HG02884 (cell line): ENCODE measurements at regions not wholly inside any gene's neighbourhood (a gene's known extent, or its start where the extent isn't known, plus 50 kb on each side); places are given as distances from the start of the nearest gene placed in this dataset.
A peak's percentile ranks its signal among the peaks of the same experiment; 100 is the strongest.

Source experiments
- ATAC-seq: cut with Tn5 transposase; IDR thresholded peaks from one replicate; pipeline ENCODE4 v1.9.1; 2021; ENCODE audit warnings: mild to moderate bottlenecking, moderate library complexity; ENCODE audit not compliant: unreplicated experiment

DNA sequence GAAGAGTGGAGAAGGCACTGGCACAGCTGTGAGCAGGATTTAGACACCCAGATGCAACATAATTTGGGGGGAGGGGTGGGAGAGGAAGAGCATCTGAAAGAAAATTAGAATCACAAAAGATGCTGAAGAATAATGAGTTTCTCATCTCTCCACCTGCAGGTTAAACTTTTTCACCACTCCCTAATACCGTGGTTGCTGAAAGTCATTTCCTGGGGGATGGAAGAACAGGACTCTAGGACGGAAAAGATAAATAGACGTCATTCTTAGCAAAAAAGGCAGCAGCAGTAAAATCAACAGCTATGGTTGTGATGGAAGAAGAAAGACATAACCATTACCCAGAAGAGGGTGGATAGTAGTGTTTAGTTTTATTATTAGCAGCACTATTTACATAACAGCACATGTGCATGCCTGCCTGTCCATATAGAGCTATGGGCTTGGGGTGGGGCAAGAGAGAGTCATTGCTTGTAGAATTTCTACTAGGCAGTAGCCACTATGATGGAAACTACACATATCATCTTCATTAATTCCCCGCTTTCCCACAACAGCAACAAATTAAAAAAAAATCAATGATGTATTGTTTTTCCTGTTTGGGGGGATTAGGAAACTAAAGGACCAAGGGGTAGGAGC, 212.2 kb downstream of the TRIB2 start:
- ATAC-seq: no peak

DNA sequence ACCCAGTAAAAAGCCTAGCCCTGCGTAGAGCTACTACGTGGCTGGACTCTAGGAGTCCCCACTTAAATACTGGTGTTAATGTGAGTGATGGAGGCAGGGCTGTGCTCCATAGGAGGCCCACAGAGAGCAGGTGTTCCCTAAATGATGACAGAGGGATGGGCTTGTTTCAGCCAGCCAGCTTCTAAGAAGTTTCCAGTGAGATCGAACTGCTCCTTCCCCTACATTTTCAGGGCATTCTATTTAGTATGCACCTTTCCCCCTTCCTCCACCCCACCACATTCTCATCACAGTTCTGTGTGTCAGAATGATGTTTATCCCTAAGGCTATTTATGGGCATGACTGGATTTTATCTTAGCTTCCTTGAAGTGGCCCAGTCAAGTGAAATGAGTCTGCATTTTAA, 213.0 kb downstream of the TRIB2 start:
- ATAC-seq: no peak

DNA sequence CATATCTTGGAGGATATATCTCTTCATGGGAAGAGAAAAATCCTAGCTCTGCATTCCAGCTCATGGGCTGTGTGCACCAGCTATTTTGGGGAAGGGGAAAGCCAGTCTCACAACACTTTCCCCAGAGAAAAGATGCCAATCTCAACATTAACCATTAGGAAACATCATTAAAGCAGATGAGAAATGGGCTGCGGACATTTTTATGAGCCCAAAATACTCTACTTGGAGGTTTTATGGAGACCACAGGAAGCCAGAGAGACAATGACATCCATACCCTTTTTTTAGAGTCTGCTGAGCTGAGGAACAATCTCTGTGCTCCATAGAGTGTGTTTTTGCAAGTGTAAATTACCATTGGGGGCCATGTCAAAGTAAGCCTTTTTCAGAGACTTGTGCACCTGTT, 213.7 kb downstream of the TRIB2 start:
- ATAC-seq: no peak

DNA sequence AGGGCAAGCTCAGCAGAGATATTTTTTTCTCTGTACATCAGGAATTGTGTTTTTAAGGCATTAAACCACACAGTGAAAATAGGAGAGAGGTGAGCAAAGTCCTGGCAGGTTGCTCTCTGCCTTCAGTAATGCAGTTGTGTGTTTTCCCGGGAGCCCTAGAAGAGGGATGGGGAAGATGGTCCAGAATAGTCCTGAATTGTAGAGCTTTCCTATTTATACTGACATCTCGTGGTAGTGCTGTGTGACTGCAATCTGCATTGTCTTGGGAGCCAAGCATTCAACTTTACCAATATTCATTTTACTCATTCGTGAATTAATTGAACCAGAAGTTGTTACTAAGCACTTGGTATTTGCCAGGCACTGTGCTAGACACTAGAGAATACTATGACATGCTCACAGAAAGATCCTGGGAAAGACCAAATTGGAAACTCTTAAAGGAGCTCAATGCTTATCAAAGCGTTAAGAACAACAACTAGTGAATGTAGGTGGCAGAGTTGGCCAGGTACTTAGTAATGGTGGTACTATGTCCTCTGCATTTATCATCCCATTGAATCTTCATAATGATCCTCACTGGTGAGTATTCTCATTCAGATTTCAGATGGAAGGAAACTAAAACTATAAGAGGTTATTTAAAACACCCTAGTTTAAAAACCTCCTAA, 214.6 kb downstream of the TRIB2 start:
- ATAC-seq: peak; percentile 56

DNA sequence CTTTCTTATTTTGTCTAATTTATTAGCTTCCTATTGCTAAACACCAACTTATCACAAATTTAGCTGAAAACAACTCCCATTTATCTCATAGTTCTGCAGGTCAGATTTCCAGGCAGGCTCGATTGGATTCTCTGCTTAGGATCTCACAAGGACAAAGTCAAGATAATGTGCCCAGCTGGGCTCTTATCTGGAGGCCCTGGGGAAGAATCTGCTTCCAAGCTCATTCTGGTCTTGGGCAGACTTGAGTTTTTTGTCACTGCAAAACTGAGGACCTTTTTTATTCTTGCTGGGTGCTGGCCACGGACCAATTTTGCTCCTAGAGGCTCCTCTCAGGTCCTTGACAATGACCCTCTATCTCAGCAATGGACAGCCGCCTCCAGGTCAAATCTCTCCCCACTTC, 215.5 kb downstream of the TRIB2 start:
- ATAC-seq: no peak

DNA sequence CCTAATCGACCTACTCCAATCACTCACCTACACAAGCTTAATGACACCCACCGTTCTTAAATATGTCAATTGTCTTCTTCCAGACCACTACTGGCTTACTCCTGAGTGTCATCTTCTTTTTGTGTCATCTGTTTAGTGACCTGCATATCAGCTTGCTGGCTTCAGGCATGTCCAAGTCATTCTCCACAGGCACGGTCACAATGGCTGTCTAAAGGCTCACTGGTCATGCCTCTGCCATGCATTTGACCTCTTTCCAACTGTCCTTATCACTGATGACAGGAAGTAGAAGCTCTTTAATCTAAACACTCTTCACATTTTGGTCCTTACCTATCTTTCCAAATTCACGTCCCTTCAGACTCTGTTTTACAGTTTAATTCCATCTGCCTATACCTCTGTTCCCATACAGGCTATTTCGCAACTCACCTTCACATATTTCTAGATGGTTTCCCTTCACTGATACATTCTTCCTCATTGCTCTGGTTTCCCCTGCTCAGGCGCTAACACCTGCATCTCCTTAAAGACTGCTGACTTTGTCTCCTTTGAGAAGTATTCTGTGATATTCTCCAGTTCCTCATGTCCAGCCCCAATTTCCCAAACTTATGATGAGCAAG, 217.5 kb downstream of the TRIB2 start:
- no peak for ATAC-seq

DNA sequence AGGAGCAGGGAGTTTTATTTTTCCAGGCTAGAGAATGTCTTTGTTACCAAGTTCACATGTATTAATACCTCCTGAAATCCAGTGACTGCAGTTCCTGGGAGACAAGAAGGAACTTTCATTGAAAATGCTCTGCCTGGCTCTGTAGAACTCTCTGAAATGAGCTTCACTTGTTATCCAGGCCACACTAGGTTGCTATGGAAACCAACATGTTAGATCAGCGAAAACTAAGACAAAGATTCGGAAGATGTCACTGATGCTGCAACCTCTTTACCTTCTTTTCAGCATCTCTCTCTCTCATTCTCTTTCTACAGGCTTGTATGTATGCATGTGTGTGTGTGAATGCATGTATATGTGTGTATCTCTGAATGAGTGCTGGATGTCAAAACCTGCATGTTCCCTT, 218.5 kb downstream of the TRIB2 start:
- no peak for ATAC-seq

DNA sequence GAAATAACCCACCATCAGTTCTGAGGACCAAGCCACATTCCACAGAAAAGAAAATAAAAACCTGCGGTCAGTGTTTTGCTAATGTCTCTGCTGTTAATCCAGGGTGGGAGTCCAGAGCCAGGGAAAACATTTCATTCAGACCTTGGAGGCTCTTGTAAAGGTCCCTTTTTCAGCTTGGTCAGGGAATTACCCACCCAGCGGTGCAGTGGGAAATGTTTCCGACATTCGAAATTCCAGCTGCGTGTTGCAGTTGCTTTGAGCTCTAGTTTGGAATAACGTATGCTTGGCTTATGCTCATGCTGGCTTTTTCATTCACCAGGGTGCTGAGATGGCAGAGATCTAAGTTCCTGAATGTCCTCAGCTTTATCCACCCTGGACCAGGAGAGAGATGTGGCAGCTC, 219.1 kb downstream of the TRIB2 start:
- no peak for ATAC-seq

DNA sequence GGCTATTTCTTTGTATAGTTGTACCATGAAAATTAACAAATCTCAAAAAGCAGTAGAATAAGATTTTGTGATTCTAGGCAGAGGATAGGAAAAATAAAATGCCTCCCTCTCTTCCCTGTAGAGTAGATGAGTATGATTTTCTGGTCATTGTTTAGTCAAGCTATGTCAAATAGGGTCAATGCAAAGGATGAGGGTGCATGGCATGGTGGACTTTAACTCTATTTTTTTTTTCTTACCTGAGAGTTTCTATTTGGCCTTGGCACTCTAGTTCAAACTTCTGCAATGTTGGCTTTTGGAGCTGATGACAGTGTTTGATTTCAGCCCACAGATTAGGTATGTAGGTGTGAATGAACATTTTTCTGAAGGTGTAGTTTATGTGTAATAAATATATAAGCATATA, 224.5 kb downstream of the TRIB2 start:
- no peak for ATAC-seq

DNA sequence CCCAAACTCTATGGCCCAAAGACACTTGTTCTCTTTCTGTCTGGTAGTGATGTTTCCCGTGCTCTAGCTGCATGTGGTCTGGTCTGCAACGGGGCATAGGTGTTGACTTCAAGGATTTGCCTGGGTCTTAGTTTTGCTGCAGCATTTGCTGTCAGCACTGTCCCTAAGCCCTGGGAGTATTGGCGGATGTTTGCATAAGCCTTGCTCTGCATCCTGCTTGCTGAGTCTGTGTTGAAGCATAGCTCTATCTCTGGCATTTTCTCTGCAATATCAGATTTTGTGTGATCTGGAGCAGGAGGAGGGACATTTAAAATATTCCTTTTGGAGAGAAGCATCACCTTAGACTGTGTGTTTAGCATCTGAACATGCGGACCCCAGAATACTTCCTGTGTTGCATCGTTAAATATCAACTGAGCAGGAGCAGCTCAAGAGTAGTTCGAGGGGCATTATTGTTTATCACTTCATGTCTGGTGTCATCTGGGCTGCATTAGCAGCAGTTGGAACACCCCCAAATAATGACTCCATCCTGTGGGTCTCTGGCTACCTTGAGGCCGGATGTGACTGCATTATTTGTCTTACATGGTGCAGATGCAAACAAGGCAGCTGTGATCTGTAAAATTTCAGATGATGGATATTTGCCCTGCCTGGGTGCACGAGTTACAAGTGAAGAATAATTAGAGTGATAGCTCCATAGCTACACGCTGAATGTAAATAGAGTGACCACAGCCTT, 231.7 kb downstream of the TRIB2 start:
- ATAC-seq: no peak

DNA sequence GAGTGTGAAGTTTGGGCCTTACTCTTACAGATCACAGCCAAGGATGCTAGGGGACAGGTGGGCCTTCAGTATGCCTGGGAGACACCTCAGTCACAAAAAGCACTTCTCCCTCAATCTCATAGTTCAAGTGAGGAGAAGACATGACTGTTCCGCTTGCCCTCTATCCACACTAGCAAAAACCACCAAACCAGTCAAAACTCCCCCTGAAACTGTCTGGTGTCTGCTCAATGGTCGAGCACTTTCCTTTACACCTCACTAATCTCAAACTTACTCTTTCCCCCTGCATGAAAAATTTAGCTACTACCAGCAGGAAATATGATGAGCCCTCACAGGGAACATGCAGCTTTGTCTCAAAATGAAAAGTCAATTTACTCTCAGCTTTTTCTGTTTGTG, 232.2 kb downstream of the TRIB2 start:
- ATAC-seq: peak; percentile 95

DNA sequence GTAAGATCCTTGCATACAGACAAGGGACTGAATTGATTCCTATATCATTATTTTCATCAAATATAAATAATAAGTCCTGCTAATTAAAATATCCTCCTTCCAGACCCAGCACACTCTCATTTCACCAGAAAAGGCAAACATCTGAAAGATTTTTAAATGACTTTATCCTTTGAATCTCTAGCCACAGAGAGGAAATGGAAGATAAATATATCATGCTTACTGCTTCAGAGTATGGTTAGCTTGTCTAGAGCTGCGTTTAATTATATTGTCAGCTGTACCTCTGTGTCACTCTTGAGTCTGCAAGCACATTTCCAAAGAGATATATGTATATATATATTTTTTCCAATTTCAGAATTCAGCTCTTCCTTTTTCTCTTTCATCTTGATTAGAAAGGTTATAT, 232.7 kb downstream of the TRIB2 start:
- no peak for ATAC-seq

DNA sequence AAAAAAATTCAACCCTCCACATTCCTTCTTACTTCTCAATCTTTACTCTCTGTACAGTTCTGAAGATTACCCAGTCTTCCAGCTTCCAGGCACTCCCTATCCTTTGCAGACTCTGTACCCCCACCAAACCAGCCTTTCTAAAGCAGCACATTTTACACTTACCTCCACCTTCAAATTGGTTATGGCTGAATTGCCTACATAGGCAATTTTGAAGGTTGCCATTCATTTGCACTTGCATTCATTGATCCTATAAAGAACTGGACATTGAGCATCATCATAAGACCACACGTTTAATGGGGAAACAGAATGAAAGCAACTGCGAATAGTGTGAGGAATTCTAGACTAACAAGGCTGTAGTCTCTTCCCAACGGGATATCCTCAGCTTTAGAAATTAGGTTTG, 233.4 kb downstream of the TRIB2 start:
- no peak for ATAC-seq

DNA sequence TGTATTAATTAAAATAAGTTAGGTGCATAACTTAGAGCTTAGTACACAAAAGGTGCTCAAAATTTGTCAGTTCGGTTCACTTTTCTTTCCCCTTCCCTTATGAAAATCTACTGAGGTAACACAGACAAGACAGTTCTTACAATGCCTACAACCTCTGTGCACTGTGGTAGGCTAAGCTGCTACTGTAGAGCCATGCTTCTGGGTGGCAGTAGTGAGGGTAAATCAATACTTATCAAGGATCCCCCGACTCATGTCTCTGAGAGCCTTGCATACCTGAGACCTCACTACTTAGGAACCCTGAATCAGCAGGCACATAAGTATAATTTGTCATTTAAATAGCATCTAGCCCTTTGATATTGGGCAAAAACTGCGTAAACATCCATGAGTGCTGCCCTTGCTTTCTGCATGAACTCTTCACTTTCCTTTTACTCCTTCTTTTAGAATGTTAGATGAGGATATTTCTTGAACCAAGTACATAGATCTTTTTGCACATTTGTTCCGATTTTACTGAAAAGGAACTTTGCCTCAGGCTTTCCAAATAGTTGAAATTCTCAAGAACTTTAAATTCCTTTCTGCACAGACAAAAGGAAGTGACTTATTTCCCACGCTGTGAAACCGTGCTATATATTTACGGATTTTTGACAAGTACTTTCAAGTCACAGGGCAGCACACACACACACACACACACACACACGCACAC, 234.4 kb downstream of the TRIB2 start:
- ATAC-seq: no peak

DNA sequence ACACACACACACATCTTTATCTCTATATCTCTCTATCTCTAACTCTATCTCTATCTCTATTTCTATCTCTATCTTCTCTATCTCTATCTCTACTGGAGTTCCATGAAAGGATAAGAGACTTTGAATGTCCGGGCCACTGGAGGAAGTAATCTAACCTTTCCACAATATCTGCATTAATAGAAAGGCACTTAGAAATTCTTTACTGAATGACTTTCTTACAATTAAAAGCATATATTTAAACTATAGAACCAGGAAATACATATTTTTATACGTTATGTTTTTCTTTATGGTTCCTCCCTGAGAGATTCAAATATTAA, 234.9 kb downstream of the TRIB2 start:
- no peak for ATAC-seq

DNA sequence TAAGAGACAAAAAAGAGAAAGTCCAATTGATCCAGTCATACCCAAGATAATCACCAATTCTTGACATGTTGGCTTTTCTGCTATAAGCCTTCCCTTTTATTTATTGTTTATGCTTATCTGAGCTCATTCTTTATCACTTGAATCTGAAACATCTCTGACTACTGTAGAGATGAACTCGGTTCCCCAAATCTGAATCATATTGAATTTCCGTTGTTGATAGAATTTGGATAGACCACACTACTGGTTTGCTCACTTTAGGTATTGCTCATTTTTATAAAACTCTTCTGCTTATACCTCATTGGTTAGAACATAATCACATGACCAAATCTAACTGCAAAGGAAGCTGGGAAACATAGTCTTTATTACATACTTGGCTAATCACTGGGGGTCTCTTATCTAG, 236.9 kb downstream of the TRIB2 start:
- ATAC-seq: no peak

DNA sequence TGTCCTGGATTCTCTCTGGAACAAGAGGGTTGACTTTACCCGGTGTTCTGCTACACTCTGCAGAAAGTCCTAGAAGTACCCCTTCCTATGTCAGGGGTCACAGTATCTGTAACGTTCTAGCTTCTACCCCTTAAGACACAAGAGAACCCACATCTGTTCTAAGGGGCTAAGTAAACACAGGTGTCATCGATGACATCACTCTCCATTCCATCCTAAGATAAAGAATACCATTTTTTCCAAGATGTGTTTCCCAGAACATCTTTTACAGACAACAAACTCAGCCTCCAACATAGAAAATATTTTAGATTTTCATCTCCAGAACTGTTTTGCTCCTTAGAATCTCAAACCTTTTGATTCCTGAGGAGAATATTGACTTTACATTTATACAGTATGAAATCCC, 239.1 kb downstream of the TRIB2 start:
- no peak for ATAC-seq

DNA sequence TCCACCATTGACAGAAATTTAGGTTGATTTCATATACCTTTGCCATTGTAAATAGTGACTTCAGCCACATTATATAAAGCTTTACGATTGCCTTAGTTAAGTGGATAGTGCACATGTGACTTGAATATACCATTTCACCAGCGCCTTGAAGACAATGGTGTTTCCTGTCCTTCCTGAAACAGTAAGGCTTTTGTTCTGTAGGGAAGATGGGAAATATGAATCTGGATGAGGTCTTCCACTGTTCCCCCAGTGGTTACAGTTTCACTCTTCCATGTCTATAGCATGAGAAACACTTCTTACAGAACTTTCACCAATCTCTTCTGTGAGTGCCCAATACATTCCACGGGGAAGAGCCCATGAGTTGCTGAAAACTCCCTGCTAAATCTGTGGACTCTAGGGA, 240.5 kb downstream of the TRIB2 start:
- ATAC-seq: no peak

DNA sequence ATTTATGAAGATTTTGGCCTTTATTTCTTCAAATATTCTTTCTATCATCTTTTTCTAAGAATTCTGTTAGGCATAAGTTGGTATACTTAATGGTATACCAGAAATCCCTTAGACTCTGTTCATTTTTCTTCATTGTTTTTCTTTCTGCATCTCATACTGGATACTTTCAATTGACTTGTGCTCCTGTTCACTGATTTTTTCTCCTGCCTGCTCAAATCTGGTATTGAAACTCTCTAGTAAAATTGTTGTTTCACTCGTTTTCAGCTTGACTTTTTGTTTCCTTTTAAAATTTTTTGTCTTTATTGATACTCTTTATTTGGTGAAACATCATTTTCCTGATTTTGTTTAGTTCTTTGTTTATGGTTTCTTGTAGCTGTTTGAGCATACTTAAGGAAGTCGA, 243.2 kb downstream of the TRIB2 start:
- ATAC-seq: no peak

DNA sequence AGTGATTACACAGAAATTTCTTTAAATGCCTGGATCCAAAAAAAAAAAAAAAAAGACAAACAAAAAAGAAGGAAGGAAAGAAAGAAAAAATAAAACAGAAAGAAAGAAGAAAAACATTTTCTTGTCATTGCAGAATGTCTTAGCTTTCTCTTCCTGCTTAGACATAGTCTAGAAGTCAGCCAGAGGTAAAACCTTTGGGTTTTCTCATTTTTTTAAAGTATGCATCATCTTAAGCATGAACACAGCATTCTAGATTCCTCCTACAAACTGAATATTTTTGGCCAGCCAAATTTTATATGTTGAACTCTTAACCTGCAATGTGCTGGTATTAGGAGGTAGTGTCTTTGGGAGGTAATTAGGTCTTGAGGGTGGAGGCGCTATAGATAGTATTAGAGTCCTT, 243.9 kb downstream of the TRIB2 start:
- no peak for ATAC-seq

DNA sequence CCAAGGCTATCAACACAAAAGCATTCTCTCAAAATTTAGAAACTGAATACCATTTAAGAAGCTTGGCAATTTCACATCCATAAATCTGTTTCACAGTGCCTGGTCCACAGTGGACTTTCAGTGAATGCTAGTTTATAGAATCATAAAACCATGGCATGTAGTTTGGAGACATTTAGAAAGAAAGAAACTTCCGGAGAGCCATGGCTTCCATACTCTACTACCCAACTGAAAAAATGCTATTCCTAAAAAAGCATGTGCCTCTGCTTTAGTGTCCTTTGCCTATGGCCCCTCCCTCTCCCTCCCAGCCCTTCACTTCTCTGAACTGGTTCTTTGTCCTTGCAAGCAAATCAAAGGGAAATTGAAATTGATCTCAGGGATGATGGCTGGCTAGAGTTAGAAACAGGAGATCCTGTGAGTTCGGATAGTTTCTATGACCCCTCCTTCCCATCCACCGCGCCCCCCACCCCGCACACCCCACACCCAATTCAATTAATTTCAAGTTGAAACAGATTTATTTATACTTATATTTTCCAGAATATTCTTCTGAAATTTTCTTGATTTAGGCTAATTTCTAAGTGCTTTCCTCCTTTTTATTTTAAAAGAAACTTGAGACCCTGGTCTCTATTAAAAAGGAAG, 248.3 kb downstream of the TRIB2 start:
- ATAC-seq: no peak
